Trophoblast cell (in vitro differentiated cells and primary cell): ENCODE measurements at regions not wholly inside any gene's neighbourhood (a gene's known extent, or its start where the extent isn't known, plus 50 kb on each side); places are given as distances from the start of the nearest gene placed in this dataset.

Experiments used
- DNase-seq, 2 donors: peaks; one replicate each; pipeline ENCODE4 v3.0.0-alpha.2; 2016
- H2AFZ ChIP-seq: 2 replicates; pipeline ENCODE4 v1.6.1; 2013; ENCODE audit warnings: low read length, moderate library complexity, mild to moderate bottlenecking; ENCODE audit not compliant: insufficient read depth, poor library complexity
- H2AK5ac ChIP-seq: 2 replicates; pipeline ENCODE4 v1.6.1; 2013; ENCODE audit warnings: mild to moderate bottlenecking, low read length
- H2BK120ac ChIP-seq: 2 replicates; pipeline ENCODE4 v1.6.1; 2013; ENCODE audit warnings: low read length, mild to moderate bottlenecking, moderate library complexity; ENCODE audit not compliant: insufficient read depth, poor library complexity
- H2BK12ac ChIP-seq: 2 replicates; pipeline ENCODE4 v1.6.1; 2013; ENCODE audit warnings: mild to moderate bottlenecking, low read length, moderate library complexity
- H2BK5ac ChIP-seq: 2 replicates; pipeline ENCODE4 v1.6.1; 2013; ENCODE audit warnings: low read length, low read depth, moderate library complexity, mild to moderate bottlenecking; ENCODE audit not compliant: poor library complexity
- H3K14ac ChIP-seq: 2 replicates; pipeline ENCODE4 v1.6.1; 2013; ENCODE audit warnings: mild to moderate bottlenecking, low read length
- H3K18ac ChIP-seq: 2 replicates; pipeline ENCODE4 v1.6.1; 2013; ENCODE audit warnings: mild to moderate bottlenecking, low read length
- H3K23ac ChIP-seq: 2 replicates; pipeline ENCODE4 v1.6.1; 2013; ENCODE audit warnings: low read length
- H3K27ac ChIP-seq: 2 replicates; pipeline ENCODE4 v1.5.1; 2013; ENCODE audit warnings: low read depth, mild to moderate bottlenecking, inconsistent platforms, low read length, moderate library complexity
- H3K27me3 ChIP-seq: 2 replicates; pipeline ENCODE4 v1.6.1; 2013; ENCODE audit warnings: inconsistent platforms, mild to moderate bottlenecking, low read length, moderate library complexity; ENCODE audit not compliant: insufficient read depth
- H3K36me3 ChIP-seq, 2 experiments: 1 replicate in 1 of 2; 2 replicates in 1 of 2; pipeline ENCODE4 v1.6.1; 2013; ENCODE audit warnings: low read length in 2 of 2, mild to moderate bottlenecking in 2 of 2, moderate library complexity in 1 of 2; ENCODE audit not compliant: insufficient read depth in 2 of 2, control insufficient read depth in 1 of 2
- H3K4ac ChIP-seq: 2 replicates; pipeline ENCODE4 v1.6.1; 2013; ENCODE audit warnings: low read depth, mild to moderate bottlenecking, low read length, moderate library complexity
- H3K4me1 ChIP-seq, 2 experiments: 1 replicate in 1 of 2; 2 replicates in 1 of 2; pipeline ENCODE4 v1.6.1; 2013; ENCODE audit warnings: low read length in 2 of 2, mild to moderate bottlenecking in 2 of 2, moderate library complexity in 1 of 2; ENCODE audit not compliant: insufficient read depth in 2 of 2, control insufficient read depth in 1 of 2
- H3K4me2 ChIP-seq: 2 replicates; pipeline ENCODE4 v1.6.1; 2013; ENCODE audit warnings: inconsistent platforms, mild to moderate bottlenecking, low read length, moderate library complexity
- H3K4me3 ChIP-seq: 2 replicates; pipeline ENCODE4 v1.5.1; 2013; ENCODE audit warnings: mild to moderate bottlenecking, low read depth, low read length, inconsistent platforms
- H3K79me1 ChIP-seq: one replicate; pipeline ENCODE4 v1.6.1; 2013; ENCODE audit warnings: low read length
- H3K79me2 ChIP-seq: 2 replicates; pipeline ENCODE4 v1.6.1; 2013; ENCODE audit warnings: low read length, mild to moderate bottlenecking; ENCODE audit not compliant: control insufficient read depth, insufficient read depth, poor library complexity
- H3K9ac ChIP-seq: 2 replicates; pipeline ENCODE4 v1.6.1; 2013; ENCODE audit warnings: mild to moderate bottlenecking, low read length
- H3K9me3 ChIP-seq: 2 replicates; pipeline ENCODE4 v1.6.1; 2013; ENCODE audit warnings: low read depth, mild to moderate bottlenecking, control low read depth, inconsistent platforms, low read length; ENCODE audit not compliant: insufficient read depth
- H4K12ac ChIP-seq: 2 replicates; pipeline ENCODE4 v1.6.1; 2013; ENCODE audit warnings: low read depth, mild to moderate bottlenecking, low read length, moderate library complexity
- H4K8ac ChIP-seq: 2 replicates; pipeline ENCODE4 v1.6.1; 2013; ENCODE audit warnings: low read depth, mild to moderate bottlenecking, low read length, moderate library complexity
- H4K91ac ChIP-seq: one replicate; pipeline ENCODE4 v1.6.1; 2013; ENCODE audit warnings: low read depth, mild to moderate bottlenecking, low read length, moderate library complexity
- WGBS: extraction: QIAGEN DNeasy Blood & Tissue Kit; methylation state at CpG from one replicate; pipeline ENCODE4 v1.1.7; 2013; ENCODE audit warnings: missing lambda C conversion rate; ENCODE audit not compliant: insufficient read length, insufficient coverage; ENCODE audit errors: extremely low coverage; 5-methylcytosine and 5-hydroxymethylcytosine counted together

DNA sequence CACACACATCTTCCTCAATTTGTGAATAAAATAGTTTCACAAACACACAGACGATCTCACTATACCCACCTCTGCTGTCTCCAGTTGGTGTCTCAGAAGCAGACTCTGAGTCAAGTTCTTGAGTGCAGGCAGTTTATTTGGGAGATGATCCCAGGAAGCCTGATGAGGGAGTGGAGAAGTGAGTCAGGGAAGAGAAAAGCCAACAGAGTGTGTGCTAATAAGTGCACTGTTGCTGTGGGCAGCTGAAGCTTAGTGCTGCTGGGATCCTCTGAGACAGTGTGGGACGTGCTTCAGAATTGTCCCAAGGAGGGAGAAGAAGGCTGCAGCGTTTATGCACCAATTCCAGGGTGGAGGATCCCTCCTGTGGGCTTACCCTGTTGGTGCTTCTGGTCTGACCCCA lies 423.2 kb upstream of the C16orf82 start:
- H3K23ac ChIP-seq: no peak overlapping the region
- no CpG with 5 or more reads among the region's 3 CpGs for WGBS
- no peak overlapping the region for H2AK5ac ChIP-seq

DNA sequence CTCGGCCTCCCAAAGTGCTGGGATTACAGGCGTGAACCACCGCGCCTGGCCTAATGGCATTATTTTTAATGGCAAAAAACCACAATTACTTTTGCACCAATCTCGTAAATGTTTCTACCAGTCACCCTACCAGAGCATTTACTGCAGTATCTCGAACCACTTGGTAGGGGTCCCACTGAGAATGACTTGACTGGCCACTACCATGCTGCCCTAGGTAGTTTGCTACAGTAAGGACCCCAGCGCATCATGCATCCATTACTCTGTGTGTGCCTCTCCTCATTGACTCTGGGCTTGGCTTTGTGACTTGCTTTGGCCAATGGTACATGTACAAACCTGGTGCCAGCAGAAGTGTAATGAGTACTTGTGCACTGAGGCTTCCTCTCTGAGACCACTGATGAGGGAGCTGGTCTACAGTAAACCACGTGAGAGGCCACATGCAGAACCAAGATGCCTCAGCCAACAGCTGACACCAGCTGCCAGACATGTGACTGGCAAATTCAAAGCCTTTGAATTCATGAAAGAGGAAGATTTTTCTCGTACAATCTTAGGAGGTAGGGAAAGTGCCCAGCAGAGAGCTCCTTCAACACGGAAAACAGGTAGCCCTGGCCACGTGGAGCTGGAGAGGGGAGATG lies 421.7 kb upstream of the C16orf82 start:
- no peaks in the 10 kb centered on the region for H3K9me3 ChIP-seq
- H3K27me3 ChIP-seq: no peaks in the 10 kb centered on the region
- WGBS: no CpG with 5 or more reads among the region's 11 CpGs
- no peak overlapping the region for H4K91ac ChIP-seq
- no peak overlapping the region for H4K12ac ChIP-seq
- no peak overlapping the region for H2AK5ac ChIP-seq
- no peaks in the 10 kb centered on the region for H3K79me2 ChIP-seq
- no peaks in the 10 kb centered on the region for H3K36me3 ChIP-seq
- no peak overlapping the region for H4K8ac ChIP-seq
- DNase-seq: no peak
- H2BK12ac ChIP-seq: no peak overlapping the region
- no peak overlapping the region for H3K23ac ChIP-seq
- no peak overlapping the region for H3K14ac ChIP-seq
- H3K9ac ChIP-seq: no peak overlapping the region
- H2BK120ac ChIP-seq: no peak overlapping the region
- no peak overlapping the region for H2BK5ac ChIP-seq
- H3K4me3 ChIP-seq: no peak overlapping the region
- no peak overlapping the region for H3K4ac ChIP-seq
- H3K18ac ChIP-seq: no peak overlapping the region
- no peaks in the 10 kb centered on the region for H3K4me1 ChIP-seq
- no peak overlapping the region for H2AFZ ChIP-seq
- no peak overlapping the region for H3K27ac ChIP-seq
- no peak overlapping the region for H3K4me2 ChIP-seq
- no peaks in the 10 kb centered on the region for H3K79me1 ChIP-seq

More for the DNA sequence above, 423.2 kb upstream of the C16orf82 start:
- no peak for DNase-seq
- no peaks in the 10 kb centered on the region for H3K4me1 ChIP-seq
- no peak overlapping the region for H2BK5ac ChIP-seq
- H3K9ac ChIP-seq: no peak overlapping the region
- H2BK120ac ChIP-seq: no peak overlapping the region
- no peak overlapping the region for H2AFZ ChIP-seq
- H3K27ac ChIP-seq: no peak overlapping the region
- H3K4ac ChIP-seq: no peak overlapping the region
- no peak overlapping the region for H3K4me2 ChIP-seq
- no peaks in the 10 kb centered on the region for H3K27me3 ChIP-seq
- H3K4me3 ChIP-seq: no peak overlapping the region
- H4K12ac ChIP-seq: no peak overlapping the region
- H2BK12ac ChIP-seq: no peak overlapping the region
- no peak overlapping the region for H3K18ac ChIP-seq
- no peak overlapping the region for H3K14ac ChIP-seq
- H3K9me3 ChIP-seq: no peaks in the 10 kb centered on the region
- H3K36me3 ChIP-seq: no peaks in the 10 kb centered on the region
- no peaks in the 10 kb centered on the region for H3K79me2 ChIP-seq
- H4K91ac ChIP-seq: no peak overlapping the region
- H3K79me1 ChIP-seq: no peaks in the 10 kb centered on the region
- no peak overlapping the region for H4K8ac ChIP-seq

DNA sequence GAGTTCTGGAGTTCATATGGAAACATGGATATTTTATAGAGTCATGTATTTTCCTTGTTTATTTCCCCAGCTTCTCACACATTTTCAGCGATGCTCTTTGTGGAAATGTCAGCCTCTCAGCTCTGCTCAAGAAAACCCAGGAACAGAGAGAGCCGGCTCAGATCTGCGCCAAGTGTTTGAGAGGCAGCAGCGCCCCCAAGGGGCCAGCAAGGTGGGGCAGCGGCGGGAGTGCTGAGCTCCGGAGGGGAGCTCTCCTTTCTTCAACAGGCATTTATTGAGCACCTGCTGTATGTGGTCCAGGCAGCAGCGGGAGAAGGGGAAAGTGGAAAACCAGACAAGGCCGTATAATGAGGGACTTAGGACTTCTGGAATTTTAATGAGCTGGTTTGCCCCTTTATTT lies 421.1 kb upstream of the C16orf82 start:
- Histone ChIP-seq H3K4ac (no peak overlapping the region), H3K4me2 (no peak overlapping the region), H3K79me1 (no peaks in the 10 kb centered on the region), H2BK12ac (no peak overlapping the region), H3K4me3 (no peak overlapping the region), H2AK5ac (no peak overlapping the region), H4K8ac (no peak overlapping the region), H3K9ac (no peak overlapping the region), H2BK120ac (no peak overlapping the region), H3K14ac (no peak overlapping the region), H3K27me3 (no peaks in the 10 kb centered on the region), H2BK5ac (no peak overlapping the region), H3K36me3 (no peaks in the 10 kb centered on the region), H3K9me3 (no peaks in the 10 kb centered on the region), H4K91ac (no peak overlapping the region), H3K79me2 (no peaks in the 10 kb centered on the region), H4K12ac (no peak overlapping the region), H3K4me1 (no peaks in the 10 kb centered on the region), H3K18ac (no peak overlapping the region), H2AFZ (no peak overlapping the region), H3K23ac (no peak overlapping the region), H3K27ac (no peak overlapping the region)
- DNase-seq: no peak
- WGBS: no CpG with 5 or more reads among the region's 9 CpGs

DNA sequence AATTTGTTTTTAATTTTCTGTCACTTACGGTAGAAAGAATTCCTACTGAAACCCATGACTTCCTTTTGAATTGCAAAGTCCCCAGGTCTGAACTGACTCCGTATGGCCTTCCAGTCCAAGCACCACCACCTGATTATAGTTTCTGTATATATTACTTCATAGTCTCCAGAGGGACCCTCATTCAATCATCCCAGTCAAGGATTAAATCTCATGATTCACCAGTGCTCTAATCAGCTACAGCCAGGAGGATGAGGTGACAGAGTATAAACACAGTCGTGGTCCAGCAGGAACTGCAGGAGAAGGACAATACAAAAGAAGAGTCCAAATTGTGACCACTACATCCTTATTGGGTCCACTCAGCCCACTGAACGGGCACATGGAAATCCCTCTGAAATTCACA lies 418.9 kb upstream of the C16orf82 start:
- no peak overlapping the region for H3K4ac ChIP-seq
- H2BK5ac ChIP-seq: no peak overlapping the region
- no peak overlapping the region for H3K4me2 ChIP-seq

More for the DNA sequence above, 418.9 kb upstream of the C16orf82 start:
- no peak overlapping the region for H2BK12ac ChIP-seq
- no peak overlapping the region for H3K14ac ChIP-seq
- H3K4me1 ChIP-seq: no peaks in the 10 kb centered on the region
- H2AFZ ChIP-seq: no peak overlapping the region
- no peak overlapping the region for H3K18ac ChIP-seq
- H2AK5ac ChIP-seq: no peak overlapping the region
- H3K4me3 ChIP-seq: no peak overlapping the region
- H3K23ac ChIP-seq: no peak overlapping the region
- no peaks in the 10 kb centered on the region for H3K9me3 ChIP-seq
- no peak overlapping the region for H3K27ac ChIP-seq
- no peaks in the 10 kb centered on the region for H3K36me3 ChIP-seq
- no peak overlapping the region for H3K9ac ChIP-seq
- no peak overlapping the region for H2BK120ac ChIP-seq
- no peak for DNase-seq
- no peak overlapping the region for H4K12ac ChIP-seq
- no peak overlapping the region for H4K91ac ChIP-seq
- no peaks in the 10 kb centered on the region for H3K79me1 ChIP-seq
- H3K79me2 ChIP-seq: no peaks in the 10 kb centered on the region
- H3K27me3 ChIP-seq: no peaks in the 10 kb centered on the region
- WGBS: no CpG with 5 or more reads among the region's 4 CpGs
- H4K8ac ChIP-seq: no peak overlapping the region
